HG03342 (cell line): ENCODE measurements at regions not wholly inside any gene's neighbourhood (a gene's known extent, or its start where the extent isn't known, plus 50 kb on each side); places are given as distances from the start of the nearest gene placed in this dataset.
A peak's percentile ranks its signal among the peaks of the same experiment; 100 is the strongest.

Experiments used
- ATAC-seq: cut with Tn5 transposase; IDR thresholded peaks from one replicate; pipeline ENCODE4 v1.9.1; 2021; ENCODE audit warnings: mild to moderate bottlenecking, moderate library complexity; ENCODE audit not compliant: unreplicated experiment

GRCh38 chr6:150813993-150814359 is 51.5 kb upstream of the MTHFD1L start:
- ATAC-seq = peak; percentile 69
